NCI-H82 (cell line): ENCODE measurements at regions not wholly inside any gene's neighbourhood (a gene's known extent, or its start where the extent isn't known, plus 50 kb on each side); places are given as distances from the start of the nearest gene placed in this dataset.
A peak's percentile ranks its signal among the peaks of the same experiment; 100 is the strongest.

Experiments used
- DNase-seq: peaks from one replicate; lab custom pipeline; 2025; lab: John Stamatoyannopoulos, UW

DNA sequence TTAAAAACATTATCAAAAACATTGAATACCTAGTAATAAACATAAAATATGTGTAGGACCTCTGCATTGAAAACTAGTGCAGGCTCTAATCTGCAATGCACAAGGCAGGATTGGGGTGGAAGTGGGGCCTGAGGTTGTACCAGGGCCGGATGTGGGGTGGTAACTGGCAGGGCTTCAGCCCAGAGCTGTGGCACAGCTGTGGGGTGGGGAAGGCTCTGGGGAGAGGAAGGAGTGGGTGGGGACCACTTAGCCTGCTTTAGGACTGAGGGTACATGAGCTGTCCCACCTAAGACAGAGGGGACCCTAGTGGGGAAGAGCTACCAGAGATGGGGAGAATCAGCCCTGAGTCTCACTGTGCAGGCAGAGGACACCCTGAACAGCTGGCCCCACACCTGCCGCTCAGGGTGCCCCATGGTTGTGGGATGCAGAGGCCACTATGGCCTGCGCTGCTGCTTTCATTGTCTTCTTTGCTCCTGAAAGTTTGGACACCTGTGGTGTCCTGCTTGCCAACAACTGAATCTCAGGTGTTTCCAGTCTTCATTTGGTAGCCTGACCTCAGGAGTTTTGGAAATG, 311.4 kb downstream of the TLE4 start:
- no peak for DNase-seq

DNA sequence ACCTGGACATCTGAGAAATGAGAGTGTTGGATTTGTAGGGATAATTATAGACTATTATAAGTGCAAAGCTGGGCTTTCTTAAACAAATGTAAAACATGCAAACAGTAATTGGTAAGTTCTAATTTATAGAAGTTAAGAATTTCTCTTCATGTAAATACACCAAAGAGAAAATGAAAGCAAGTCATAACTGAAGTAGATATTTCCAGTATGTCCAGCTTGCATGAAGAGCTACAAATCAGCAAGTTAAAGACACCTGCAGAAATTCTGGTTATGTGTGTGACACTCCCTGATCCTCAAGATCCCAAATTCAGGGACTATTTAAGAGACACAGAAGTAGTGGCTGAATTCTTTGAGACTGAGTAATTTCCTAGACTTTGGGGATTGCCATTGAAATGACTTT, 308.9 kb downstream of the TLE4 start:
- DNase-seq, result no peak

DNA sequence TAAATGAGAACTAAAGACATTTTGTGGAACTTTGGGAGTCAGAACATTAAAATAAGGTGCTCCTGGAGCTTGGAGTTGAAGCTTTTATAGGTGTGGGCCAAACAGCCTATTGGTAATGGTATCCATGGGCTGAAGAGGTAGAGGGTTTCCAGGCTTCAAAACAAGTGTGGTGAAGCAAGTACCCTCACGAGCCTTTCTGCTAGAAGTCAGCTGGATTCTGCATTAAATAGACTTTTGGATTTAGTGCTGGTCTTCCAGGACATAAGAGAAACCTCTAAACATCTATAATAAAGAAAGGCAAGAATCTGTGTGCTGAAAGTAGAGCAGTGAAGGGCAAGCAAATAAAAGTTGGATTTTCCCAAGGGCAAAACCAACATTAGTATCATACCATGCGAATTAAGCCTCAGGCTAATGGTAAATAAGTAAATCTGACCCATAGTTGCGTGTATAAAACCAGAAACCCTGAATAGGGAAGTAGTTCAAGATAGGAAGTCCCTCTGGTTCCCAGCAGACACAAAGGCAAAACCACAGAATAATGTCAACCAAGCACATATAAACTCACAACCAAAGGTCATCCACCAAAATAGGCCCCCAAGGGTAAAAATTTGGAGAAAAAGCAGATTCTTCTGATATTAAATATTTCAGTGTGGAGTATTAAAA, 306.3 kb downstream of the TLE4 start:
- DNase-seq, result no peak

DNA sequence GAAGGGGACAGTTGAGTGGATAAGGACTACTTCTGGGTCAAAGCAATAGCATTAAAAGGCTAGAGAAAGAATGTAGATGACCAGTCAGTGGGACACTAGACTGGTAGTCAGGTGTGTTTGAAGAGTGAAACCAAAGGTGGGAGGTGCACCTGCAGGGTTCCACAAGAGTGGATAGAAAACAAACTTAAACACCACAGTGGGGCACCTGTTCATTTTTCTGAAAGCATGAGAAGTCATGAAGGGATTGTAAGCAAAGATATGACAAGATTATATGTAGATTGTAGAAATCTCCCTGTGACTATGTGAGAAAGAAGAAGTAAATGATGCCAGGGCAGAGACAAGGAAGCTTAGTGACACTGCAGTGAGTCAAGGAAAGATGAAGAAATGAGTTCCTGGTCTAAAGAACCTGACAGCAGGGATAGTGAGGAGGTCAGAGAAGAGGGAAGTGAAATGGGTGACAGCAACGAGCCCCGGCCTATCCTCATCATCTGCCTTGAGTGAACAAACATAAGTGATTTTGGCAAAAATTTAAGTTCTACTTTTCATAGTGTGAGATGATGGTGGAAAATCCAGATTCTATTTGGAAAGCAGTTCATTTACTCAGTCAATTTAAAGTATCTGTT, 296.9 kb downstream of the TLE4 start:
- DNase-seq, result no peak

DNA sequence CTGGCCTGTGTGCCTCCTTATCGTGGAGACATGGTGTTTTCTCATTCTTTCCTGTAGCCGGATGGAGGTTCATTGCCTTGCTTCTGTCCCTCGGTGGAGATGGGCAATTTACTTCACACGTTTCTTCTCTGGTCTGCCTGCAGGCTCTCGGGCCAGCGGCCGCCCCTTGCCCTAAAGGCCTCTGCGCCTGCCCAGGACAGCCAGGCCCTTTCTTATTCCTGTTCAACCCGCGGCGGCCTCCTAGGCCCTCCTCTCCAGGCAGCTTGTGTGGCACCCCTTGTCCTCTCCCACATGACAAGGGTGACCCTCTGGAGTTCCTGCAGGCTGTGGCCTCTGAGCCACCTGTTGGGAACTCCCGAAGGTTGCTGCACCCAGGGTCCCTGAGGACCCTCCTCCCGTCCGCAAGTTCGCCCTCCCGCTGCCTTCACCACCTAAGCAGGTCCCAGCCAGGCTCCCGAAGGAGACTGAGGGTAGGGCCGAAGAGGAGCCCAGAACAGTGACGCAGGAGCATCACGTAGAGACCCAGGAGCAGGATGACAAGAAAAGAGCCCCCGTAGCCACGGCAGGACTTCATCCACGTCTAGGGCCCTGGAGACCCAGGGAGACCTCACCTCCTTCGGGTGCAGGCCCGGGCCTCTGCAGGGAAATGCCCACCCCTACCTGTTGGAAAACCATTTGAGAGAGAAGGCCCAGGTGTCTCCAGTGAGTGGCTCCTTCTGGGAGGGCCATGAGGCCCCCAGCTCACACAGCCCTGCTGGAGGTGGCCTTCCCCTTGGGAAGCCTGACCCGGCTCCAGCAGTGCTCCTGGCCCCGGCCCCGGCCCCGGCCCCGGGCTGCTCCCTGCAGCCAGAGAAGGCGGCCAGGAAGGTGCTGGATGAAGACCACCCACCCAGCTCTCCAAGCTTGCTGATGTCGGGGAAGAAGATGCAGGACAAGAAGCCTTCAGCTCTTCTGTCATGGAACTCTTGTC, 291.4 kb downstream of the TLE4 start:
- DNase-seq, result no peak

DNA sequence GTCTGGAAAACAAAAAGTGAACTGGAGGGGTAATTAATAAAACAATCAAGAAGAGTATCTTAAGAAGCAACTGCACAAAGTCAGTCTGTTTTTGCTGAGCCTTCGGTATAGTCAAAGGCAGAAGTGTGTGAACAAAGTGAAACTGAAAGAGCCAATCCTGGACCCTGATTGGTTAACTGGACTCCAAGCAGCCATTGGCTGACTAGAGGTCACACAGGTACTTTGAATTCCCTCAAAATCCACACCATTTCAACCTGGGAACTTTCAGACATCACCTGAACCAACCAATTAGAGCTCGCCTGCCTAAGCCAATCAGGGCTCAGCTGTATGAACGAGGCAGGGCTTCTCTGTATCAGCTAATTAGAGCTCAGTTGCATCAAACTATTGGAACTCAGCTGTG, 286.7 kb downstream of the TLE4 start:
- DNase-seq, result no peak

DNA sequence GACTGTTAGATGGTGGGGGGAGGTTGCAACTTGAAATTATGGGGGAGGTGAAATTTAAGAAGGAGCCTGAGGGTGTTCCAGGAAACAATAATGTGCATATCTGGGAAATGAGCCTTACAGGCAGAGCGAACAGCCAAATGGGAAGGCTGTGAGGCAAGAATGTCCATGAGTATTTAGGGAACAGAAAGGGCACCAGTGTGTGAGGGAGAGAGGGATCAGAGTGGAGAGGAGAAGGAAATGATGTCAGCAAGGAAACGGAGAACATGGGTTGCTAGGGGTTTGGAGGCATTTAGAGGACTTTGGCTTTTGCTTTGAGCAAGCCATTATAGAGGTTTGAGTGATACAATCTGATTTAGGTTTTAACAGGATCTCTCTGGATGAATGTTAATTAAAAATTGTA, 285.4 kb downstream of the TLE4 start:
- no peak for DNase-seq

DNA sequence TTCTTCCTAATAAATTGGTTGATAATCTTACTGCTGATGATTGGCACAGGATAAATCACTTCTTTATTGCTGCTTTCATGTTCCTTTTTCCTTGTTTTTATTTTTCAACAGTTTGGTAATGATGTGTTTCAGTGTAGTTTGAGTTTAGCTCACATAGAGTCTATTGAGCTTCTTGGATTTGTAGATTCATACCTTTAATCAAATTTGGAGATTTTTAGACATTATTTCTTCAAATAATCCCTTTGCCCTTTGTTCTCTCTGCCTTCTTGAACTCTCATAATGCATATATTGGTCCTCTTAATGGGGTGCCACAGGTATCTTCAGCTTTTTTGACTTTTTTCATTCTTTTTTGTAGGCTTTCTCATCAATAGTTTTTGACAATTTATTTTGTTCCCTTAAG, 275.3 kb downstream of the TLE4 start:
- no peak for DNase-seq

DNA sequence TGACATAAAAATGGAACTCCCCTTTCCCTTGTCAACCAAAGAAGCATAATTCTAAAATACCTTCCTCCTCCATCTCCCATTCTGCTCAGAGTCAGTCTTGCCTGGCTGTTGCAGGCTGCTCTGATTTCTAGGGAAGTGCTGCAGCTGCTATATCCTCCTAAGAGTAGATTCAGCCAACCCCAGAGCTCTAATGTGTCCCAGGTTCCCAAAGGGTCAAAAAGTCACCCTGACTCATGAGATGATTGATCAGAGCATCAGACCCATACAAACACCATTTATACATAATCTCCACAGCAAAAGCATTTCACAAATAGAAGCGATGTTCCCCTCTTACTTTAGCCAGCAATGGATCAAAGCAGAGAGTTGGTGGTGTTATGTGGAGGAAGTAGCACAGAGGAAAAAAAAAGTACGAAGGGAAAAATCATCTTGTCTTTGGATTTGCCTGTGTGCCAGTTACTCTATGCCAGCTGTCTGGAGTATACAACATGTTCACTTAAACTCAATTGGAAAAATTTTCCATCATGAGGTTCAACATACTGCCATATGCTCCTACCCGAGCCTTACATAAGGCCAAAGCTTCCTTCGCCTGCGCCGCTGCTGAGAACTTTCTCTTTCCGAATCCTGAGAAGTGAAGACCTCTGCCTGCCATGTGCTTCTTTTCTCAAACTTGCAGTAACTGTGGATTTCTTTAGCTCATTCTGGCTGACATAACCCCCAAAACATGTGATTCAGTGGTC, 258.0 kb downstream of the TLE4 start:
- no peak for DNase-seq

DNA sequence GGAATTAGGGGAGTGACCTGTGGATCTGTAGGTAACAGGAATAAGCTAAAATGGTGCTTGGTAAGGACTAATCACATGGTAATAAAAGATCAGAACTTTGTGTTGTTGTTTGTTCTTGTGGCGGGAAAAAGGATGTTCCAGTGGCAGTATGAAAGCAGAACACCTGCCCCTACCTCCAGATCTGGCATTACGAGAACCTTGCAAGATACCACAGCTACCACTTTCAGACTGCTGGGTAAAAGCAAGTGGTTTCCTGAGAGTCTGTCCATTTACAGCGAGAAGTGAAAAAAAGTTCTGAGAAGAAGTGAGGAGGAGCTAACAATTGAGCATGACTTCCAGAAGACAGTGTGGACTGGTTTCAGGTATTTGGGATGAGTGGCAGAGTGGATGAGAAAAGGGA, 252.5 kb downstream of the TLE4 start:
- DNase-seq, result no peak

DNA sequence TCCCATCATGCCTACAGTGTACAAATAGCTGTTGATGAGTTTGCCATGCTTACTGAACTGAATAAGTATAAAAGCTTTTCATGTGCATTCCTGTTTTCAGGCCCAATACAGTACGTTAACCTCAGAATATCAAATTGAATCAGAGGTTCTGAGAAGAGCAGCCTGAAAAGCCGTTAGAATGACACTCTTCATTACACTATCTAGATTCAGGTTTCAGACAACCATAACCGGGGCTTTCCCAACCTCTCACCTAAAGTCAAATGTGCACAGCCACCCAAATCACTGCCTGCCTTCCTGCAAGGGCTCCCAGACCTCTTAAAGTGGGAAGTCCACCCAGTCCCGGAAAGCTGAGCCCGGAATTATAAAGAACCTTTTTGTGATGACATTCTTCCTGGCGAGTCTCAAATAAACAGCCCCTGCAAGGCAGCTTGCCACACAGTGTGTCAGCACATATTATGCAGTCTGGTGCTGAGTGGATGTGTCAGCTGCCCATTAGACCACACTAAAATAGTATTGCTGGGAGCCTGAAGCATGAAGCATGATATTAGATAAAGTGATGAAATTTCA, 245.8 kb downstream of the TLE4 start:
- DNase-seq, result no peak

DNA sequence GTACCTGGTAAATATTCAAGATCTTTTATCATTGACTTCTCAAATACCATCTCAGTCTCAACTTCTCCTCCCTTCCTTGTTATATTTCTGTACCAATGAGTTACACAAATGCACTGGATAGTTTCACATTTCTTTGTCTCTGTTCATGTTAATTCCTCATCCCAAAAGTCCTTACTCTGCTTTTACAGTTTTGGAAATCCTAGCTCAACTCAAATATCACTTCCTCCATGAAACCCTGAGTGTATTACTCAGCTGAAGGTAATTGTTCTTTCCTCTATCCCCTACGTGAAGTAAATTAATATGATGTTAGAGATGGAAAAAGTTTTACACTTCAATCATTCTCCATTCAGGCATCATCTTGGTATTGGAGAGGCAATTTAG, 241.5 kb downstream of the TLE4 start:
- DNase-seq, result no peak

DNA sequence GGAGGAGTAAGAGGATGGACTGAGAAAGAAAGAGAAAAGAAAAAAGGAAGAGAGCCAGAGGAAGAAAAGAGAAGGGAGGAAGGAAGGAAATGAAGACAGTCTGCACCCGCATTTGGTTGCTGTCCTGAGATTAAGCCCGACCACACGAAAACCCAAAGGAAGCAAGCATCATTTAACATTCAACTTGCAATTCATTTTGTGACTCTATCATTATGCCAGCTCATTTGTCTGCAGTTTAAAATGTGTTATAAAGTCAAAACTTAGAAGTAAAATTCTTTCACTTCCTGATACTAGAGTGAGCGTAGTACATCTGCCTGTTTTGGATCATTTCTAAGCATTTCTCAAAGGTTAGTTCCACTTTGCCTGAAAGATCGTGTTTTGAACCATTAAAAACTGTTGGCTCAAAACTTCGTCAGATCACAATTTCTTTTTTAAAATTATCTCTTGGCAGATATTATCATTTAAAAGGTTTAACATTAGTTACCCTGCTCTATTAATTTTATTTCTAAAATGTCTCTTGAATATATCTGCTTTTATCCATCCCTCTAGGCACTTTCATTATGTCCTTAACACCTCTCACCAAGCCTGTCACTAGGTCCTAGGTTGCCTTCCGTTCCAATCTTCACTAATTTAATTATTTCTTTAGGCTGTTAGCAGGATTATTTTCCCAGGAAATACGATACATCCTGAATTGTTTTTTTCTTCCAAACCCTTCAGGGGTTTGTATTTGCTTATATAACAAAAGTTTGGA, 240.9 kb downstream of the TLE4 start:
- peak; percentile 56 for DNase-seq

DNA sequence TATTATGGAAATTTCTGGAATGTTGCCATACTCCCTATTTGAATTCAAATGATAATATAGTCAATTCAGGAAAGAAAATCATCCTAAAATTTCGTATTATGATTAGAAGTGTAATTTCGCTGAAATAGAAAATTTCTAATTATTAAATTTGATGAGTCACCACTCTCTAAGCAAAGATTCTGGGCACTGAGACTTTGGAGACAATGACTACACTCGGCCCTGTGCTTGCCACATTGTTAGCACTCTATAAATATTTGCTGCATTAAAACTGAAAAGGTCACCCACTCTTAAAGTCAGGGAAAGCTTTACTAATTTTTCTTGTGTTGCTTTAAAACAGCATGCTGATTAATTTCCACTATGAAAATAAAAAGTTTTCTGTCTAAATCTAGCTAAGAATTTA, 240.3 kb downstream of the TLE4 start:
- no peak for DNase-seq

DNA sequence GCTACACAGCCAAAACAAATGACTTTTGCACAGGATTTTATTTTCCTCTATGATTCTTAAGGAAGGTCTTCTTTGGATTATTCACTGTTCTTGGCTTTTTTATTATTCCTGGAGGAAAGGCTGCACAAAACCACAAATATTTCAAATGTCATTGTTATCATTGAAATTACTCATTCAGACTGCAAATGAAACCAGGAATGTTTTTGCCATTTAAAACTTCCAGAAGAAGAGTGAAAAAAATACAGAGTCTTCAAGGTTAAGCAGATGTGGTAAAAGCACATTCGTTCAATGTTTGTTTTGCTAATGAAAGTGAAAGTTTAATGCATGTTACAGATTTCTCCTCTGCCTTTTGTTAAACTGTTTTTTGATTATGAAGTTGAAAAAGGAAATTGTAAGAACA, 238.2 kb downstream of the TLE4 start:
- DNase-seq, result no peak

DNA sequence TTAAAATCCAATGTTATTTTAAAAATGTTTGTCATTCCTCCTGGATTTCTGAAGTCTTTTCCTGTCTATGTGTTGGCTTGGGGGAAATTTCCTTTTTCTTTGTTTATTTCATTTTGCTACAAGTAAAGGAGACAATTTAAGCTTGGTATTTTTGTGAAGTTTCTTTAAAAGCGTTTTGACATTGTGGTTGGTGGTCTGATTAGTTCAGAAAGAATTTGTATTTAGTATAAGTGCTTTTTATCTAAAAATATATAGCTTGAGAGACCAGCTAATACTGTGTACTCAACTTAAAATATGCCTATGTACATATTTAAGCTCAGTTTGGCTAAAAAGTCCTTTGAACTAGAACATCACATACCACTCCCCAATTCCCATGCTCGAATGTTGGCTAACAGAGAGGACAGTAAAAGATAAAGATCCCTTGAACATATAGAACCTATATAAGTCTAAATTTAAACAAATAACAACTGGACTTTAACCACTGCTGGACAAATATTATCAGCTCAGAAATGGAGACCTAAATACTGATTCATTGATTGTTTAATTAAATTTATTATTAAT, 237.6 kb downstream of the TLE4 start:
- DNase-seq, result no peak

DNA sequence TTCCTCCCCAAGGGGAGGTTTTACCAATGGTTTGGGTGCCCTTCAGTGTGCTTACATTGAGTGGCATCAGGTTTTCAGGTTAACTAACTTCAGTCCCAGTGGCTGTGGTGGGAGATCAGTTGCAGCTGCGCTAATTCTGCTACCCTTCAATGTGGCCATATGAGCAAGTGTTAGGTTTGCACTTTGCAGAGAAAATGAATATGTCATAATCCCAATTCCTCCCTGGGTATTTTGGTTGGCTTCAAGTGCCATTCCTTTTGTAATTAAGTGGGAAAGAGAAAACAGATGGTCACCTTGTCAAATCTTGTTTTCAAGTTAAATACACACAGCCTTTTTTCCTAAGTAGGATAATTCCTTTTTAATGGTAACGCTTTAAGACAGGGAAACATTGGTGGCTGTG, 236.2 kb downstream of the TLE4 start:
- DNase-seq, result peak; percentile 85

DNA sequence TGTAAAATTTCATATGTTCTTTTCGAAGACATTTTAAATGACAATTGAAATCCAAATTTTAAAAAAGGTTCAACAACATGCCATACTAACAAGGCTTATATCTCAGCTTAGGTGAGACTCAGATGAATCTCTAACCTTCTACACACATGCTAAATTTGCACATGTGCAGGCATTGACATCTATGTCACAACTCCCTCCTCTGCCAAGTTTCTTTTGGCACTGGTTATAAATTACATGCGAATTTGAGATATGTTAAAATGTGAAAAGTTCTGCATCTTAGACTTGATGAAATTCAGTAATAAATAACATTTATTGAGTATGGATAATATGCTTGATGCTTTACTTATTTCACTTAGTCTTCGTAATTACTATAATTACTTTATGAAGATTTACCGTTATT, 234.3 kb downstream of the TLE4 start:
- no peak for DNase-seq

DNA sequence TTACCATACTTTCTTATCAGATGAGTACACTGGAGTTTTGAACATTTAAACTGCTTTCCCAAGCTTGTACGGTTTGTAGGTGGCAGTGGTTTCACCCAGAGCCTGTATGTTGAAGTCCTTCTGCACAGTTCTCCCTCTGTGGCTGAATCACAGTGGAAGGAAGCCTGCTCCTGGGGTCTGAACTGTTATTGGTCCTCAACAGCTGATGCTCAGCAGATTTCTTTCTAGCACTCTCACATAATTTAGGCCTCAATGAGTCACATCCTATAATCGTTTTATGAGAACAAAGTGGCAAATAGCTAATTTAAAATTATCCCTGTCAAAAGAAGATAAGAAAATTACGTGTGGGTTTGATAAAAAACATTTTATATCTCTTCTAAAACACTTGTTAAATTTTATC, 229.7 kb downstream of the TLE4 start:
- DNase-seq, result no peak

DNA sequence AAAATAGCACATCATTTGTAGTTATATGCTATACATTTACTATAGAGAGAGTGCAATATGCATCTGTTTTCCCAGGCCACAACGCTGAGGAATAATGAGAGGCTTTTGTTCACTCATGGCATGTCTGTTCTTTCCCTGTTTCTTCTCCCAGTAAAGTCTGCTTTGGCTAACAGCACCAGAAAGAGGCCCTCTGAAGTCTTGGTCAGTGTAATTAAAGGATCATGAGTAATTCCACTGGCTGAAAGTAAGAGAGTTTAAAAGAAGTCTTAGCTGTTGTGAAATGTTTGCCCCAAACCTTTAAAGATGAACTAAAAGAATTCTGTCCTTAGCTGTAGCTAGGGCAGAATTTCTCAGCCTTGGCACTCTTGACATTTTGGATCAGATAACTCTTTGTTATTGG, 228.8 kb downstream of the TLE4 start:
- no peak for DNase-seq
